ENCODE measurements at regions not wholly inside any gene's neighbourhood (a gene's known extent, or its start where the extent isn't known, plus 50 kb on each side); places are given as distances from the start of the nearest gene placed in this dataset.

- no peak for TF ChIP-seq CTCF (IDR thresholded peaks at IDR 0.05)
- no peak for TF ChIP-seq POLR2A (IDR thresholded peaks at IDR 0.05)
Measured at GRCh38 chr10:75297021-75297599, 61.4 kb upstream of the COMTD1 start.
